Colonic mucosa (tissue), 4 donors: ENCODE measurements at regions not wholly inside any gene's neighbourhood (a gene's known extent, or its start where the extent isn't known, plus 50 kb on each side); places are given as distances from the start of the nearest gene placed in this dataset.
A peak's percentile ranks its signal among the peaks of the same experiment; 100 is the strongest.

ENCODE experiments used
- DNase-seq: peaks from one replicate; pipeline ENCODE4 v3.0.0-alpha.2; 2020
- H3K27ac ChIP-seq: fragments of 200-600 bp; one replicate; pipeline ENCODE4 v1.8.0; 2021
- H3K27me3 ChIP-seq: fragments of 200-600 bp; one replicate; pipeline ENCODE4 v1.8.0; 2021
- H3K36me3 ChIP-seq: fragments of 200-600 bp; one replicate; pipeline ENCODE4 v1.8.0; 2021
- H3K4me1 ChIP-seq: fragments of 200-600 bp; one replicate; pipeline ENCODE4 v1.8.0; 2021; ENCODE audit warnings: mild to moderate bottlenecking
- H3K4me3 ChIP-seq: fragments of 200-600 bp; one replicate; pipeline ENCODE4 v1.8.0; 2021
- H3K9ac ChIP-seq, 2 donors: one replicate each; pipeline ENCODE4 v1.7.0; 2013; ENCODE audit warnings: control low read depth in 2 of 2, low read depth in 2 of 2, low read length in 2 of 2
- H3K9me3 ChIP-seq: fragments of 200-600 bp; one replicate; pipeline ENCODE4 v1.8.0; 2021
- CTCF ChIP-seq: fragments of 200-600 bp; IDR thresholded peaks from one replicate; pipeline ENCODE4 v1.8.0; 2022; ENCODE audit warnings: antibody characterized with exemption, mild to moderate bottlenecking
- intact Hi-C: fragments of 100-400 bp; cut with DNase I; formaldehyde crosslinking; loops from one replicate; pipeline ENCODE4 v1.14.1; 2022
- donor health status: healthy.
- donor health status: DM: no; HTN: no; CAD: no.
- donor health status: DM: no; HTN: no; CAD: no.

- Histone ChIP-seq H3K9ac (no peak overlapping the region), H3K27me3 (no peaks in the 10 kb centered on the region)
- no peak for TF ChIP-seq CTCF
Observed at GRCh38 chr4:115871596-115871995, 758.2 kb upstream of the NDST4 start.

GRCh38 chr4:115866364-115866896 lies 753.0 kb upstream of the NDST4 start:
- no peak for DNase-seq
- intact Hi-C loops, result no loop called here
- H3K9ac ChIP-seq, result no peak overlapping the region
- no peaks in the 10 kb centered on the region for H3K9me3 ChIP-seq
- H3K4me1 ChIP-seq, result no peaks in the 10 kb centered on the region
- H3K4me3 ChIP-seq, result no peak overlapping the region
- no peaks in the 10 kb centered on the region for H3K27me3 ChIP-seq
- H3K27ac ChIP-seq, result no peak overlapping the region
- TF ChIP-seq CTCF, result no peak
- H3K36me3 ChIP-seq, result no peaks in the 10 kb centered on the region

More at GRCh38 chr4:115871596-115871995, 758.2 kb upstream of the NDST4 start:
- Histone ChIP-seq H3K27ac (no peak overlapping the region), H3K36me3 (no peaks in the 10 kb centered on the region), H3K4me3 (no peak overlapping the region), H3K9me3 (no peaks in the 10 kb centered on the region), H3K4me1 (no peaks in the 10 kb centered on the region)
- no peak for DNase-seq
- intact Hi-C loops, result no loop called here

GRCh38 chr4:115865736-115866135 lies 752.3 kb upstream of the NDST4 start:
- DNase-seq, result no peak
- TF ChIP-seq CTCF, result no peak
- H3K4me1 ChIP-seq, result no peaks in the 10 kb centered on the region
- no peak overlapping the region for H3K9ac ChIP-seq
- H3K27ac ChIP-seq, result no peak overlapping the region
- intact Hi-C loops, result no loop called here
- H3K27me3 ChIP-seq, result no peaks in the 10 kb centered on the region
- no peaks in the 10 kb centered on the region for H3K9me3 ChIP-seq
- no peaks in the 10 kb centered on the region for H3K36me3 ChIP-seq
- H3K4me3 ChIP-seq, result no peak overlapping the region

- H3K27me3 ChIP-seq, result no peaks in the 10 kb centered on the region
- TF ChIP-seq CTCF, result no peak
- no peak for DNase-seq
- H3K36me3 ChIP-seq, result no peaks in the 10 kb centered on the region
- no peaks in the 10 kb centered on the region for H3K4me1 ChIP-seq
- no peak overlapping the region for H3K27ac ChIP-seq
- intact Hi-C loops, result loop anchor here (5.0 kb wide), 1 partner anchor 1075 kb away; no protein-coding TSS in a partner anchor
- H3K9me3 ChIP-seq, result no peaks in the 10 kb centered on the region
- H3K9ac ChIP-seq, result no peak overlapping the region
- H3K4me3 ChIP-seq, result no peak overlapping the region
Observed at GRCh38 chr4:115852767-115853091, 739.3 kb upstream of the NDST4 start.

GRCh38 chr4:115851918-115852766 lies 738.7 kb upstream of the NDST4 start:
- Histone ChIP-seq H3K4me3 (no peak overlapping the region), H3K36me3 (no peaks in the 10 kb centered on the region), H3K4me1 (no peaks in the 10 kb centered on the region), H3K27me3 (no peaks in the 10 kb centered on the region), H3K27ac (no peak overlapping the region), H3K9me3 (no peaks in the 10 kb centered on the region), H3K9ac (no peak overlapping the region)
- intact Hi-C loops, result loop anchor here (5.0 kb wide), 1 partner anchor 1075 kb away; no protein-coding TSS in a partner anchor
- DNase-seq, result peak; percentile 53
- no peak for TF ChIP-seq CTCF
